NCI-H1436 (cell line): ENCODE measurements at regions not wholly inside any gene's neighbourhood (a gene's known extent, or its start where the extent isn't known, plus 50 kb on each side); places are given as distances from the start of the nearest gene placed in this dataset.
"Not testable (repeated sequence)": the region's sequence is repeated elsewhere in the genome, so short reads cannot be mapped to it uniquely, and the experiment has no call there.

ENCODE experiments used
- DNase-seq: peaks from one replicate; lab custom pipeline; 2025; lab: John Stamatoyannopoulos, UW

- DNase-seq = no peak
Observed at GRCh38 chr14:105659935-105660527, 133.6 kb downstream of the TMEM121 start.

- DNase-seq = no peak
Observed at GRCh38 chr14:105660816-105661531, 134.6 kb downstream of the TMEM121 start.

- DNase-seq = not testable (repeated sequence)
Observed at GRCh38 chr14:105662043-105662442, 135.7 kb downstream of the TMEM121 start.

GRCh38 chr14:105662592-105662991 lies 136.2 kb downstream of the TMEM121 start:
- not testable (repeated sequence) for DNase-seq

GRCh38 chr14:105663323-105663722 lies 136.9 kb downstream of the TMEM121 start:
- DNase-seq = not testable (repeated sequence)

- DNase-seq = not testable (repeated sequence)
Observed at GRCh38 chr14:105663818-105664596, 137.6 kb downstream of the TMEM121 start.

GRCh38 chr14:105664691-105665090 lies 138.3 kb downstream of the TMEM121 start:
- no peak for DNase-seq

GRCh38 chr14:105665247-105665950 lies 139.0 kb downstream of the TMEM121 start:
- DNase-seq = no peak

GRCh38 chr14:105665951-105666277 lies 139.5 kb downstream of the TMEM121 start:
- no peak for DNase-seq

GRCh38 chr14:105666420-105666819 lies 140.0 kb downstream of the TMEM121 start:
- DNase-seq = no peak

- not testable (repeated sequence) for DNase-seq
Observed at GRCh38 chr14:105666991-105667662, 140.7 kb downstream of the TMEM121 start.

GRCh38 chr14:105667663-105668020 lies 141.3 kb downstream of the TMEM121 start:
- DNase-seq = not testable (repeated sequence)

- not testable (repeated sequence) for DNase-seq
Observed at GRCh38 chr14:105668021-105668420, 141.6 kb downstream of the TMEM121 start.

- not testable (repeated sequence) for DNase-seq
Observed at GRCh38 chr14:105668471-105669230, 142.3 kb downstream of the TMEM121 start.

- not testable (repeated sequence) for DNase-seq
Observed at GRCh38 chr14:105669231-105669610, 142.8 kb downstream of the TMEM121 start.

GRCh38 chr14:105669646-105670045 lies 143.3 kb downstream of the TMEM121 start:
- not testable (repeated sequence) for DNase-seq

- DNase-seq = not testable (repeated sequence)
Observed at GRCh38 chr14:105672450-105673200, 146.2 kb downstream of the TMEM121 start.

- DNase-seq = not testable (repeated sequence)
Observed at GRCh38 chr14:105675433-105675832, 149.1 kb downstream of the TMEM121 start.

- not testable (repeated sequence) for DNase-seq
Observed at GRCh38 chr14:105675905-105676670, 149.7 kb downstream of the TMEM121 start.
